HCT116 (cell line): ENCODE measurements at regions not wholly inside any gene's neighbourhood (a gene's known extent, or its start where the extent isn't known, plus 50 kb on each side); places are given as distances from the start of the nearest gene placed in this dataset.

ENCODE experiments used
- ATAC-seq: fragments of 200-7000 bp; cut with Tn5 transposase; 2 replicates; pipeline ENCODE4 v1.9.1; 2020; ENCODE audit warnings: mild to moderate bottlenecking, moderate library complexity
- BruUV-seq: library from RNA; stranded (reverse); fragments of 400-500 nt; replicated peaks from 2 replicates; lab custom pipeline; 2021; lab: Mats Ljungman, UMichigan
- CTCF ChIA-PET: fragments of 300-600 bp; sonication (Branson Sonifier 250); formaldehyde crosslinking; loops from one replicate; lab custom pipeline; 2021; ENCODE audit warnings: antibody characterized with exemption; lab: Charles Lee
- POLR2A ChIA-PET: fragments of 300-600, 350-600 bp; sonication (Branson Sonifier 250); formaldehyde crosslinking; loops from one replicate; lab custom pipeline; 2021; ENCODE audit warnings: antibody characterized with exemption; lab: Charles Lee
- RAD21 ChIA-PET, 2 experiments: fragments of 300-600 bp; sonication (Branson Sonifier 250); formaldehyde crosslinking; loops; one replicate each; lab custom pipeline; 2023; ENCODE audit warnings: low total read pairs in 2 of 2; ENCODE audit not compliant: uncharacterized antibody in 2 of 2, unreplicated experiment in 2 of 2, low non-redundant PET in 1 of 2; lab: Charles Lee
- DNase-seq: peaks from one replicate; pipeline ENCODE4 v3.0.0-alpha.2; 2010; ENCODE audit warnings: low read depth, low spot score
- H2AFZ ChIP-seq: fragments of 200-600 bp; shearing (Covaris generic), sonication (generic); 2 replicates; pipeline ENCODE4 v1.6.1; 2017; ENCODE audit warnings: low read depth, mixed run types, mixed read lengths, antibody characterized with exemption, low read length; ENCODE audit not compliant: poor library complexity, severe bottlenecking
- H3K27ac ChIP-seq: 2 replicates; pipeline ENCODE4 v1.5.1; 2012; ENCODE audit warnings: low read depth, low read length
- H3K27me3 ChIP-seq: fragments of 200-600 bp; sonication (generic); 2 replicates; pipeline ENCODE4 v1.6.1; 2016; ENCODE audit warnings: mixed run types, low read length, mixed read lengths; ENCODE audit not compliant: insufficient read depth
- H3K36me3 ChIP-seq, 2 experiments: fragments of 200-500 bp in 1 of 2; fragments of 200-600 bp in 1 of 2; sonication (Bioruptor generic) in 1 of 2; sonication (generic) in 1 of 2; 2 replicates each; pipeline versions ENCODE4 v1.5.1 to v1.6.1; 2014 to 2016; ENCODE audit warnings: low read length in 2 of 2, inconsistent platforms in 1 of 2, mixed read lengths in 1 of 2, mixed run types in 1 of 2; ENCODE audit not compliant: insufficient read depth in 2 of 2, control insufficient read depth in 1 of 2
- H3K4me1 ChIP-seq, 2 experiments: fragments of 200-600 bp in 1 of 2; sonication (generic) in 1 of 2; 2 replicates each; pipeline versions ENCODE4 v1.5.1 to v1.6.1; 2012 to 2017; ENCODE audit warnings: low read length in 2 of 2, inconsistent platforms in 1 of 2, mild to moderate bottlenecking in 1 of 2, mixed read lengths in 1 of 2, mixed run types in 1 of 2, moderate library complexity in 1 of 2; ENCODE audit not compliant: insufficient read depth in 2 of 2, control insufficient read depth in 1 of 2
- H3K4me2 ChIP-seq: fragments of 200-600 bp; sonication (generic); 2 replicates; pipeline ENCODE4 v1.6.1; 2017; ENCODE audit warnings: mixed run types, low read length, mixed read lengths
- H3K4me3 ChIP-seq, 2 experiments: fragments of 200-600 bp in 1 of 2; sonication (generic) in 1 of 2; replicated peaks in 1 of 2; 2 replicates each; pipeline ENCODE4 v1.5.1; 2011 to 2016; ENCODE audit warnings: low read length in 2 of 2, control low read depth in 1 of 2, low read depth in 1 of 2, mild to moderate bottlenecking in 1 of 2, mixed read lengths in 1 of 2, mixed run types in 1 of 2
- H3K79me2 ChIP-seq: fragments of 200-600 bp; sonication (generic); 2 replicates; pipeline ENCODE4 v1.6.1; 2017; ENCODE audit warnings: mild to moderate bottlenecking, mixed run types, low read length, moderate library complexity, mixed read lengths; ENCODE audit not compliant: insufficient read depth
- H3K9ac ChIP-seq: fragments of 200-600 bp; sonication (generic); 2 replicates; pipeline ENCODE4 v1.6.1; 2016; ENCODE audit warnings: low read length, mixed read lengths
- H3K9me2 ChIP-seq: fragments of 200-600 bp; sonication (generic), shearing (Covaris generic); 2 replicates; pipeline ENCODE4 v1.6.1; 2017; ENCODE audit warnings: mixed run types, mild to moderate bottlenecking, moderate library complexity; ENCODE audit not compliant: insufficient read depth
- H3K9me3 ChIP-seq, 2 experiments: fragments of 200-500 bp in 1 of 2; fragments of 200-600 bp in 1 of 2; sonication (Bioruptor generic) in 1 of 2; sonication (generic) in 1 of 2; 2 replicates each; pipeline ENCODE4 v1.6.1; 2014 to 2017; ENCODE audit warnings: low read length in 2 of 2, mixed read lengths in 2 of 2, inconsistent platforms in 1 of 2, low read depth in 1 of 2, mild to moderate bottlenecking in 1 of 2, mixed run types in 1 of 2, moderate library complexity in 1 of 2; ENCODE audit not compliant: control insufficient read depth in 1 of 2, insufficient read depth in 1 of 2
- H4K20me1 ChIP-seq: fragments of 200-600 bp; sonication (generic), shearing (Covaris generic); 2 replicates; pipeline ENCODE4 v1.6.1; 2017; ENCODE audit warnings: mixed run types, mild to moderate bottlenecking, moderate library complexity; ENCODE audit not compliant: insufficient read depth
- CBX3 ChIP-seq: IDR thresholded peaks from 2 replicates; pipeline ENCODE4 v1.6.1; 2012; ENCODE audit warnings: low read depth
- CEBPB ChIP-seq: IDR thresholded peaks from 2 replicates; pipeline ENCODE4 v1.6.1; 2012; ENCODE audit warnings: low read depth
- EGR1 ChIP-seq: IDR thresholded peaks from 2 replicates; pipeline ENCODE4 v1.6.1; 2012; ENCODE audit warnings: low read depth
- ELF1 ChIP-seq: IDR thresholded peaks from 2 replicates; pipeline ENCODE4 v1.6.1; 2012; ENCODE audit warnings: low read depth, borderline replicate concordance
- EZH2 ChIP-seq: fragments of 200-600 bp; sonication (generic); IDR thresholded peaks from 2 replicates; pipeline ENCODE4 v1.6.1; 2017; ENCODE audit warnings: antibody characterized with exemption, mixed run types
- EZH2phosphoT487 ChIP-seq: fragments of 200-600 bp; IDR thresholded peaks from 2 replicates; pipeline ENCODE4 v1.6.1; 2018; ENCODE audit warnings: antibody characterized with exemption, borderline replicate concordance
- FOSL1 ChIP-seq: IDR thresholded peaks from 2 replicates; pipeline ENCODE4 v1.6.1; 2012; ENCODE audit warnings: low read depth
- JUND ChIP-seq: IDR thresholded peaks from 2 replicates; pipeline ENCODE4 v1.6.1; 2012
- POLR2AphosphoS5 ChIP-seq: IDR thresholded peaks from 2 replicates; pipeline ENCODE4 v1.6.1; 2011; ENCODE audit warnings: mild to moderate bottlenecking, low read depth, low read length, moderate library complexity
- RAD21 ChIP-seq: IDR thresholded peaks from 2 replicates; pipeline ENCODE4 v1.6.1; 2012; ENCODE audit warnings: low read depth, mild to moderate bottlenecking
- SIN3A ChIP-seq: IDR thresholded peaks from 2 replicates; pipeline ENCODE4 v1.6.1; 2012; ENCODE audit warnings: low read depth
- SRF ChIP-seq: IDR thresholded peaks from 2 replicates; pipeline ENCODE4 v1.6.1; 2012; ENCODE audit warnings: low read depth
- TCF7L2 ChIP-seq: IDR thresholded peaks from 2 replicates; pipeline ENCODE4 v1.7.0; 2011; ENCODE audit warnings: borderline replicate concordance, inconsistent platforms; ENCODE audit not compliant: insufficient read depth, insufficient read length; ENCODE audit errors: extremely low read depth
- YY1 ChIP-seq: IDR thresholded peaks from 2 replicates; pipeline ENCODE4 v1.6.1; 2011; ENCODE audit warnings: low read length, low read depth, moderate library complexity, mild to moderate bottlenecking; ENCODE audit not compliant: insufficient replicate concordance; ENCODE audit errors: extremely low read depth
- ZFX ChIP-seq: fragments of 450-650 bp; IDR thresholded peaks from 2 replicates; pipeline ENCODE4 v1.6.1; 2017
- ZNF274 ChIP-seq: fragments of 200-500 bp; sonication (Bioruptor generic); IDR thresholded peaks from 2 replicates; pipeline ENCODE4 v1.6.1; 2014; ENCODE audit warnings: mild to moderate bottlenecking, low read depth, low read length, inconsistent platforms
- intact Hi-C: fragments of 100-400 bp; cut with micrococcal nuclease; formaldehyde crosslinking; loops from 2 replicates; pipeline ENCODE4 v1.10.0; 2022
- TF ChIP-seq, protein P1 (sequence below): IDR thresholded peaks from 2 replicates; pipeline ENCODE4 v1.6.1; 2012
- TF ChIP-seq, protein P2 (sequence below), 3 experiments: fragments of 200-600 bp in 1 of 3; sonication (generic) in 1 of 3; IDR thresholded peaks in 2 of 3; conservative IDR thresholded peaks in 1 of 3; 2 replicates each; pipeline ENCODE4 v1.5.1; 2012 to 2017; ENCODE audit warnings: low read depth in 2 of 3, low read length in 2 of 3, antibody characterized with exemption in 1 of 3, borderline replicate concordance in 1 of 3, control low read depth in 1 of 3, mild to moderate bottlenecking in 1 of 3, mixed read lengths in 1 of 3, mixed run types in 1 of 3, moderate library complexity in 1 of 3; ENCODE audit not compliant: insufficient read depth in 1 of 3
- TF ChIP-seq, protein P3 (sequence below): IDR thresholded peaks from 2 replicates; pipeline ENCODE4 v1.6.1; 2012; ENCODE audit warnings: low read depth
- TF ChIP-seq, protein P4 (sequence below): IDR thresholded peaks from 2 replicates; pipeline ENCODE4 v1.6.1; 2012

DNA sequence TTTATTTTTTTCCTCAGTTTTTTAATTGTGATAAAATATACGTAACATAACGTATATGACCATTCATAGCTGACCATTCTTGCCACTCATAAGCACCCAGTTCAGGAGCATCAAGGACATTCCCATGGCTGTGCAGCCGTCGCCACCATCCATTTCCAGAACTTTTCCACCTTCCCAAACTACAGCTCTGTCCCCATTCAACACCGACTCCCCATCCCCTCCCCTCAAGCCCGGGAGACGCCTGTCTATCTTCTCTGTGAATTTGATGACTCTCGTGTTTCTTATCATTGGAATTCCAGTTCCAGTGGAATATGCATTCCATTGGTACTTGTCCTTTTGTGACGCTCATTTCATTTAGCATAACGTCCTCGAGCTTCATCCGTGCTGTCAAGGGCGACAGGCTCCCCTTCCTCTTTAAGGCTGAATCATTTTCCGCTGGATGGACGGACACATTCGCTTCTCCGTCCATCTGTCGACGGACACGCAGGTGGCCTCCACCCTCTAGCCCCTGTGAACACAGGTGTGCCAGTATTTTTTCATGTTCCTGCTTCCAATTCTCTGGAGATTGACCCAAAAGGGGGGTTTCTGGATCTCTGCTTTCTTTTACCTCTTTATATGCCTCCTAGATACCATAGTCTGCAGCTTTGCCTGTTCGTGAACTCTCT, 88.1 kb downstream of the YTHDF1 start:
- TF ChIP-seq ZNF274, result no peak
- no peak for TF ChIP-seq CEBPB
- TF ChIP-seq, protein P1, sequence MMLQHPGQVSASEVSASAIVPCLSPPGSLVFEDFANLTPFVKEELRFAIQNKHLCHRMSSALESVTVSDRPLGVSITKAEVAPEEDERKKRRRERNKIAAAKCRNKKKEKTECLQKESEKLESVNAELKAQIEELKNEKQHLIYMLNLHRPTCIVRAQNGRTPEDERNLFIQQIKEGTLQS, result no peak
- TF ChIP-seq EZH2, result no peak
- TF ChIP-seq, protein P2, sequence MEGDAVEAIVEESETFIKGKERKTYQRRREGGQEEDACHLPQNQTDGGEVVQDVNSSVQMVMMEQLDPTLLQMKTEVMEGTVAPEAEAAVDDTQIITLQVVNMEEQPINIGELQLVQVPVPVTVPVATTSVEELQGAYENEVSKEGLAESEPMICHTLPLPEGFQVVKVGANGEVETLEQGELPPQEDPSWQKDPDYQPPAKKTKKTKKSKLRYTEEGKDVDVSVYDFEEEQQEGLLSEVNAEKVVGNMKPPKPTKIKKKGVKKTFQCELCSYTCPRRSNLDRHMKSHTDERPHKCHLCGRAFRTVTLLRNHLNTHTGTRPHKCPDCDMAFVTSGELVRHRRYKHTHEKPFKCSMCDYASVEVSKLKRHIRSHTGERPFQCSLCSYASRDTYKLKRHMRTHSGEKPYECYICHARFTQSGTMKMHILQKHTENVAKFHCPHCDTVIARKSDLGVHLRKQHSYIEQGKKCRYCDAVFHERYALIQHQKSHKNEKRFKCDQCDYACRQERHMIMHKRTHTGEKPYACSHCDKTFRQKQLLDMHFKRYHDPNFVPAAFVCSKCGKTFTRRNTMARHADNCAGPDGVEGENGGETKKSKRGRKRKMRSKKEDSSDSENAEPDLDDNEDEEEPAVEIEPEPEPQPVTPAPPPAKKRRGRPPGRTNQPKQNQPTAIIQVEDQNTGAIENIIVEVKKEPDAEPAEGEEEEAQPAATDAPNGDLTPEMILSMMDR (IDR thresholded peaks at IDR 0.05 in 2 of 3, conservative IDR thresholded peaks at IDR 0.05 in 1 of 3; ENCODE audit: borderline replicate concordance in 1 of 3, insufficient read depth in 1 of 3, low read depth in 2 of 3, low read length in 2 of 3), result no peak
- TF ChIP-seq SIN3A, result no peak
- TF ChIP-seq, protein P3, sequence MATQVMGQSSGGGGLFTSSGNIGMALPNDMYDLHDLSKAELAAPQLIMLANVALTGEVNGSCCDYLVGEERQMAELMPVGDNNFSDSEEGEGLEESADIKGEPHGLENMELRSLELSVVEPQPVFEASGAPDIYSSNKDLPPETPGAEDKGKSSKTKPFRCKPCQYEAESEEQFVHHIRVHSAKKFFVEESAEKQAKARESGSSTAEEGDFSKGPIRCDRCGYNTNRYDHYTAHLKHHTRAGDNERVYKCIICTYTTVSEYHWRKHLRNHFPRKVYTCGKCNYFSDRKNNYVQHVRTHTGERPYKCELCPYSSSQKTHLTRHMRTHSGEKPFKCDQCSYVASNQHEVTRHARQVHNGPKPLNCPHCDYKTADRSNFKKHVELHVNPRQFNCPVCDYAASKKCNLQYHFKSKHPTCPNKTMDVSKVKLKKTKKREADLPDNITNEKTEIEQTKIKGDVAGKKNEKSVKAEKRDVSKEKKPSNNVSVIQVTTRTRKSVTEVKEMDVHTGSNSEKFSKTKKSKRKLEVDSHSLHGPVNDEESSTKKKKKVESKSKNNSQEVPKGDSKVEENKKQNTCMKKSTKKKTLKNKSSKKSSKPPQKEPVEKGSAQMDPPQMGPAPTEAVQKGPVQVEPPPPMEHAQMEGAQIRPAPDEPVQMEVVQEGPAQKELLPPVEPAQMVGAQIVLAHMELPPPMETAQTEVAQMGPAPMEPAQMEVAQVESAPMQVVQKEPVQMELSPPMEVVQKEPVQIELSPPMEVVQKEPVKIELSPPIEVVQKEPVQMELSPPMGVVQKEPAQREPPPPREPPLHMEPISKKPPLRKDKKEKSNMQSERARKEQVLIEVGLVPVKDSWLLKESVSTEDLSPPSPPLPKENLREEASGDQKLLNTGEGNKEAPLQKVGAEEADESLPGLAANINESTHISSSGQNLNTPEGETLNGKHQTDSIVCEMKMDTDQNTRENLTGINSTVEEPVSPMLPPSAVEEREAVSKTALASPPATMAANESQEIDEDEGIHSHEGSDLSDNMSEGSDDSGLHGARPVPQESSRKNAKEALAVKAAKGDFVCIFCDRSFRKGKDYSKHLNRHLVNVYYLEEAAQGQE, result no peak
- TF ChIP-seq FOSL1, result no peak
- no peak for TF ChIP-seq SRF
- TF ChIP-seq EGR1, result no peak
- TF ChIP-seq TCF7L2, result no peak
- TF ChIP-seq YY1, result no peak
- no peak for TF ChIP-seq RAD21
- no peak for TF ChIP-seq JUND
- no peak for TF ChIP-seq POLR2AphosphoS5
- TF ChIP-seq EZH2phosphoT487, result no peak
- TF ChIP-seq ELF1, result no peak
- TF ChIP-seq, protein P4, sequence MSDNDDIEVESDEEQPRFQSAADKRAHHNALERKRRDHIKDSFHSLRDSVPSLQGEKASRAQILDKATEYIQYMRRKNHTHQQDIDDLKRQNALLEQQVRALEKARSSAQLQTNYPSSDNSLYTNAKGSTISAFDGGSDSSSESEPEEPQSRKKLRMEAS, result no peak
- TF ChIP-seq ZFX, result no peak
- TF ChIP-seq CBX3, result no peak
- POLR2A ChIA-PET, result no interaction called here
- Histone ChIP-seq H3K9ac (no peak overlapping the region), H3K4me3 (no peak overlapping the region), H3K79me2 (no peaks in the 10 kb centered on the region), H3K27ac (no peak overlapping the region), H3K9me3 (no peaks in the 10 kb centered on the region), H4K20me1 (no peaks in the 10 kb centered on the region), H3K4me2 (no peak overlapping the region), H3K4me1 (peaks cover 0 to 12% of the 10 kb centered on the region in 2 experiments; a peak in 1 of 4 replicates), H3K27me3 (peaks cover 7% of the 10 kb centered on the region; the same call in 1 of the 2 replicates), H3K36me3 (no peaks in the 10 kb centered on the region), H3K9me2 (no peaks in the 10 kb centered on the region), H2AFZ (no peak overlapping the region)
- ATAC-seq (no peak), DNase-seq (no peak)
- CTCF ChIA-PET, result no interaction called here
- intact Hi-C loops, result no loop called here
- RAD21 ChIA-PET, result no interaction called here
- no TSS peak for BruUV-seq
